ENCODE measurements at regions not wholly inside any gene's neighbourhood (a gene's known extent, or its start where the extent isn't known, plus 50 kb on each side); places are given as distances from the start of the nearest gene placed in this dataset.
"Not testable (repeated sequence)": the region's sequence is repeated elsewhere in the genome, so short reads cannot be mapped to it uniquely, and the experiment has no call there.

DNA sequence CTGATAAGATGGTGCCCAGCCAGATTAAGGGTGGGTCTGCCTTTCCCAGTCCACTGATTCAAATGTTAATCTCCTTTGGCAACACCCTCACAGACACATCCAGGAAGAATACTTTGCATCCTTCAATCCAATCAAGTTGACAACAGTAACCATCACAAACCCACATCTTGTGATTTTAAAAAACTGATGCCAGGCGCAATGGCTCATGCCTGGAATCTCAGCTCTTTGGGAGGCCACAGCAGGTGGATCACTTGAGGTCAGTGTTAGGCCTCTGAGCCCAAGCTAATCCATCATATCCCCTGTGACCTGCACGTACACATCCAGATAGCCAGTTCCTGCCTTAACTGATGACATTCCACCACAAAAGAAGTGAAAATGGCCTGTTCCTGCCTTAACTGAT, 74.9 kb upstream of the ZNF462 start:
- not testable (repeated sequence) for DNase-seq

DNA sequence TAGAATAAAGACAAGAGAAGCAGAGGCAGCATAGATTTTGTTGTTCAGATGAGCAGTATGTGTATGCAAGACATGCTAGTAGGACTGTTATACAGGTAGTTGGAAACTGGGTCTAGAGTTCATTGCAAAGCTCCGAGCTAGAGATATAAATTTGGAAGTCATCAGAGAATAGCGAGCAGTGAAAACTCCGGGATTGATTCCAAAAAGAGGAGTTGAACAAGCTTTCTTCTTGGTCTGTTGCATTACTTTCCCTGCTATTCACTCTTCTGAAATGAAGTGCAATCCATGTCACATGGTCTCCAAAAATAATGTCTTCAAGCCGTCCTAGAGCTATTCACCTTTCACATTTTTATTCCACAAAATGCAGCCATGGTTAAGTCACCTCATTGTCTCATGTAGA, 67.9 kb upstream of the ZNF462 start:
- DNase-seq = no peak

DNA sequence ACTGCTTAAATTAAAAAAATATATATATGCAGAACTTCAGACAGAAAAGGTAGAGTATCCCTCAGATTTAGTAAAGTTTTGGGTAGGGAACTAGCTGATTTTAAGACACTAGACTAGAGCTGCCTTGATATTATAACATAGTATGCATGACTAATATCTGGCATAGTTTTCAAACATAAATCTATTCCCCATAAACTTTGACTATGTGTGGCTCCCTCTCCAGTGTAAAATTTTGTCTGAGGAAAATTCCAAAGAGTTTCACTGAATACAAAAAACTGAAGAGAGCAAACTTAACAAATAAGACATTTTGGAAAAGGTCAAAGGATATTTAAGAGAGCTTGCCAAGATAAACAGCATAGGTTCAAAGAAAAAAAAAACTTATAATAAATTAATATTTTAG, 66.2 kb upstream of the ZNF462 start:
- DNase-seq = no peak

GRCh38 chr9:106797299-106797698, 65.7 kb upstream of the ZNF462 start:
- DNase-seq = no peak

DNA sequence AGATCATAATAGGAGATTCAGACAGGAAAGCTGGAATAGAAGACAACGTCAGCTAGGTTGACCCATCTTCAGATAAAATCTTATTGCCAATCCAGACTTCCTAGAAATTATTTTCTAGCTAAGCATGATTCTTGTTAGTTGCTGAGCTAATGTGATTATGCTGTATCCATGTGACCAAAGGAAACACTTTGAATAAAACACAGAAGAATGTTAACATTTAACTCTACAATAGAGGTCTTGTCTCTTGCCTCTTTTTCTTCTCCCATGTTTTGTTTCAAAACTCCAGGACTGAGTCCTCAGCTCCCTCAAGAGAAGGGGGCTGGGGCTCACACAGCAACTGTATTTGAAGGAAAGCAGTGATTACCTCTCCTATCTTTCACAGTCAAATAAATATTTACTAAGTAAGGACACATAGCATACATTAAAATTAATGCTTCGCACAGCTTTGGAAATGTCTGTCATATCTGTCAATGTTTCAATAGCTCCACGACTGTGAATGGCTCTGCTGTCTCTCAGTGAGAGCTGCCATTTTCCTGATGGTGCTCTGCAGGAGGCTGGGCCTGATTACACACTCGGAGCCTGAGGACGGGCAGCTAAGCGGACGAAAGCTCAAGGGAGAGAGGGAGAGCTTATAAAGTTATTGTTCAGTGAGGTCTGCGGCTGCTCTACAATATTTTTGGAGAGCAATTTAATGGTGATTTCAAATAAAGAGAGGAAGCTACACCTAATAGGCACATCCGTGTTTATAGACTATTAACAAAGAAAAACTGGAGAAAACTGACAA, 64.8 kb upstream of the ZNF462 start:
- no peak for DNase-seq

GRCh38 chr9:106799152-106799551, 63.8 kb upstream of the ZNF462 start:
- no peak for DNase-seq

- no peak for DNase-seq
These were observed 62.2 kb upstream of the ZNF462 start for GRCh38 chr9:106800701-106801270.

DNA sequence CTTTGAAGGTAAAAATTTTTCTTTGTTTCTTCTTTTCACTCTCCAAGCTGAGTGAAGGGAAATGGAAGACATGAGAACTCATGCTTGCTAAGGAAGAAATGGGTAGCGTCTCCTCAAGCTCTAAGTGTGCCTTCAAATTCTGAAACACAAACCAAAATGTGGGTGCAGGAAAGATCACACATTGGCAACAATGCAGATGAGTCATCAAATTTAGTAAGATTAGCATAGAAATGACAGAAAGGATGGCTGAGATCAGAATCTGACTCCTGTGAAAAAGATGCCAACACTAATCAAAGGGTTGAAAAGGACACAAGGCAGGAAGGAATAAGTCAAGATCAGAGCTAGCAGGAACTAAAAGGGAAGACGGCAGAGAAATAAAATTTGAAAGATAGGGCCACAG, 61.1 kb upstream of the ZNF462 start:
- no peak for DNase-seq
